Endothelial cell of umbilical vein (primary cell): ENCODE measurements at regions not wholly inside any gene's neighbourhood (a gene's known extent, or its start where the extent isn't known, plus 50 kb on each side); places are given as distances from the start of the nearest gene placed in this dataset.

Experiments used
- BruUV-seq: library from RNA; stranded (reverse); fragments of 400-500 nt; replicated peaks from 2 replicates; lab custom pipeline; 2021; lab: Mats Ljungman, UMichigan
- CTCF ChIA-PET: fragments of 300-600, 350-600 bp; sonication (Branson Sonifier 250); formaldehyde crosslinking; loops from one replicate; lab custom pipeline; 2021; ENCODE audit warnings: antibody characterized with exemption, inconsistent platforms; lab: Charles Lee
- POLR2A ChIA-PET: fragments of 300-600, 350-600 bp; sonication (Branson Sonifier 250); formaldehyde crosslinking; loops from one replicate; lab custom pipeline; 2021; ENCODE audit warnings: antibody characterized with exemption, inconsistent platforms; lab: Charles Lee
- DNase-seq: peaks from one replicate; pipeline ENCODE4 v3.0.0-alpha.2; 2011; ENCODE audit warnings: low read depth, low spot score
- FAIRE-seq: peaks from 2 replicates; lab custom pipeline; 2011; peaks lifted over from hg19 to GRCh38; lab: Jason Lieb, UNC
- H2AFZ ChIP-seq: 2 replicates; pipeline ENCODE4 v1.6.0; 2012; ENCODE audit warnings: low read depth, low read length, control low read depth, inconsistent platforms
- H3K27ac ChIP-seq: 2 replicates; pipeline ENCODE4 v1.5.1; 2011; ENCODE audit warnings: low read depth, mild to moderate bottlenecking, control low read depth, low read length, moderate library complexity; ENCODE audit not compliant: insufficient read depth
- H3K27me3 ChIP-seq, 2 experiments: 2 replicates each; pipeline versions ENCODE4 v1.6.0 to v1.6.1; 2011; ENCODE audit warnings: low read length in 2 of 2, mixed read lengths in 1 of 2; ENCODE audit not compliant: control insufficient read depth in 2 of 2, insufficient read depth in 2 of 2
- H3K36me3 ChIP-seq, 2 experiments: 2 replicates in 1 of 2; 3 replicates in 1 of 2; pipeline ENCODE4 v1.5.1; 2011; ENCODE audit warnings: low read length in 2 of 2, mild to moderate bottlenecking in 1 of 2, moderate library complexity in 1 of 2; ENCODE audit not compliant: control insufficient read depth in 2 of 2, insufficient read depth in 2 of 2; ENCODE audit errors: extremely low read depth in 1 of 2
- H3K4me1 ChIP-seq: 3 replicates; pipeline ENCODE4 v1.5.1; 2011; ENCODE audit warnings: mild to moderate bottlenecking, low read length; ENCODE audit not compliant: control insufficient read depth, insufficient read depth; ENCODE audit errors: extremely low read depth
- H3K4me2 ChIP-seq: 2 replicates; pipeline ENCODE4 v1.6.1; 2011; ENCODE audit warnings: low read length, control low read depth, mixed read lengths; ENCODE audit not compliant: insufficient read depth
- H3K4me3 ChIP-seq, 3 experiments: fragments of 200-600 bp in 1 of 3; sonication (generic), shearing (Covaris generic) in 1 of 3; replicated peaks in 1 of 3; 2 replicates each; pipeline ENCODE4 v1.5.1; 2011 to 2016; ENCODE audit warnings: control low read depth in 3 of 3, low read length in 3 of 3, mild to moderate bottlenecking in 2 of 3, inconsistent platforms in 1 of 3, low read depth in 1 of 3, moderate library complexity in 1 of 3; ENCODE audit not compliant: insufficient read depth in 1 of 3
- H3K79me2 ChIP-seq: 2 replicates; pipeline ENCODE4 v1.6.0; 2012; ENCODE audit warnings: low read length, inconsistent platforms; ENCODE audit not compliant: control insufficient read depth, insufficient read depth
- H3K9ac ChIP-seq: replicated peaks from 2 replicates; pipeline ENCODE3; 2011; ENCODE audit warnings: low read length, control low read depth; ENCODE audit not compliant: insufficient read depth; ENCODE audit errors: extremely low read depth
- H3K9me1 ChIP-seq: replicated peaks from 3 replicates; pipeline ENCODE4 v1.6.0; 2011; ENCODE audit warnings: mild to moderate bottlenecking, low read length; ENCODE audit not compliant: control insufficient read depth, insufficient read depth; ENCODE audit errors: extremely low read depth
- H3K9me3 ChIP-seq: replicated peaks from 2 replicates; pipeline ENCODE4 v1.5.1; 2012; ENCODE audit warnings: low read length, inconsistent platforms; ENCODE audit not compliant: control insufficient read depth, insufficient read depth
- H4K20me1 ChIP-seq: replicated peaks from 2 replicates; pipeline ENCODE3; 2011; ENCODE audit warnings: mild to moderate bottlenecking, low read length; ENCODE audit not compliant: control insufficient read depth, insufficient read depth; ENCODE audit errors: extremely low read depth
- CTCF ChIP-seq, 2 donors: IDR thresholded peaks; 1 replicate in 1 of 2; 2 replicates in 1 of 2; pipeline ENCODE4 v1.5.1; 2011; ENCODE audit warnings: low read length in 2 of 2, mild to moderate bottlenecking in 2 of 2, moderate library complexity in 2 of 2, control low read depth in 1 of 2, inconsistent platforms in 1 of 2, low read depth in 1 of 2; ENCODE audit not compliant: insufficient read depth in 1 of 2; ENCODE audit errors: extremely low read depth in 1 of 2
- EZH2 ChIP-seq: IDR thresholded peaks from 2 replicates; pipeline ENCODE4 v1.6.1; 2012; ENCODE audit warnings: borderline replicate concordance, low read depth, mild to moderate bottlenecking, moderate library complexity, low read length, inconsistent platforms; ENCODE audit not compliant: severe bottlenecking
- FOS ChIP-seq: IDR thresholded peaks from 2 replicates; pipeline ENCODE4 v1.6.1; 2011; ENCODE audit warnings: mild to moderate bottlenecking, low read length, moderate library complexity, borderline replicate concordance; ENCODE audit not compliant: insufficient read depth
- GATA2 ChIP-seq: IDR thresholded peaks from 2 replicates; pipeline ENCODE4 v1.7.0; 2011; ENCODE audit warnings: low read depth, mild to moderate bottlenecking, moderate library complexity, mixed read lengths, low read length; ENCODE audit not compliant: insufficient read length, insufficient read depth
- JUN ChIP-seq: IDR thresholded peaks from 2 replicates; pipeline ENCODE4 v1.6.1; 2011; ENCODE audit warnings: borderline replicate concordance, low read depth; ENCODE audit not compliant: insufficient read length, insufficient read depth
- MAX ChIP-seq: IDR thresholded peaks from 2 replicates; pipeline ENCODE4 v1.6.1; 2011; ENCODE audit not compliant: insufficient read depth, insufficient read length
- MYC ChIP-seq: IDR thresholded peaks from one replicate; pipeline ENCODE4 v1.6.1; 2011; ENCODE audit warnings: mild to moderate bottlenecking, low read depth, low read length
- POLR2A ChIP-seq: IDR thresholded peaks from 2 replicates; pipeline ENCODE4 v1.6.1; 2012; ENCODE audit warnings: low read depth, mild to moderate bottlenecking, control low read depth, low read length
- POLR2AphosphoS5 ChIP-seq: IDR thresholded peaks from 2 replicates; pipeline ENCODE4 v1.6.1; 2012; ENCODE audit warnings: low read depth, mild to moderate bottlenecking, control low read depth, low read length, moderate library complexity; ENCODE audit not compliant: insufficient read depth
- dilution Hi-C: fragments of 300-500 bp; cut with MboI; formaldehyde crosslinking; loops from one replicate; pipeline ENCODE4 v1.15.0; 2019; ENCODE audit warnings: low sequenced_read_pairs; ENCODE audit not compliant: extremely low pct_ligation_motif_present
- intact Hi-C: fragments of 100-400 bp; cut with micrococcal nuclease; formaldehyde crosslinking; loops from one replicate; pipeline ENCODE4 v1.10.0; 2022

- no peaks in the 10 kb centered on the region for H3K9me1 ChIP-seq
- no peak for TF ChIP-seq POLR2A
- TF ChIP-seq GATA2, result no peak
- no peak for TF ChIP-seq EZH2
- TF ChIP-seq MAX, result no peak
- TF ChIP-seq CTCF (IDR thresholded peaks at IDR 0.05; ENCODE audit: extremely low read depth in 1 of 2, insufficient read depth in 1 of 2, low read depth in 1 of 2, low read length in 2 of 2), result no peak
- TF ChIP-seq POLR2AphosphoS5, result no peak
- TF ChIP-seq MYC, result no peak
- TF ChIP-seq JUN, result no peak
- TF ChIP-seq FOS, result no peak
- H3K27me3 ChIP-seq, result no peaks in the 10 kb centered on the region
- intact Hi-C loops (no loop called here), dilution Hi-C loops (no loop called here)
- H3K4me2 ChIP-seq, result no peak overlapping the region
- H2AFZ ChIP-seq, result no peak overlapping the region
- FAIRE-seq (no peak), DNase-seq (no peak)
- no peak overlapping the region for H3K9ac ChIP-seq
- H3K27ac ChIP-seq, result no peak overlapping the region
- no peak overlapping the region for H3K4me3 ChIP-seq
- ChIA-PET POLR2A (no interaction called here), CTCF (no interaction called here)
- no TSS peak for BruUV-seq
- H3K36me3 ChIP-seq, result no peaks in the 10 kb centered on the region
- no peaks in the 10 kb centered on the region for H3K79me2 ChIP-seq
- H3K9me3 ChIP-seq, result peaks cover 3% of the 10 kb centered on the region
- H3K4me1 ChIP-seq, result no peaks in the 10 kb centered on the region
- H4K20me1 ChIP-seq, result no peaks in the 10 kb centered on the region
Measured at GRCh38 chr2:59540864-59541263, 1012.6 kb downstream of the BCL11A start.
